HPDE6-E6E7 (cell line): ENCODE measurements at regions not wholly inside any gene's neighbourhood (a gene's known extent, or its start where the extent isn't known, plus 50 kb on each side); places are given as distances from the start of the nearest gene placed in this dataset.

Source experiments
- DNase-seq: peaks from one replicate; pipeline ENCODE4 v3.0.0; 2011; ENCODE audit warnings: missing footprints; ENCODE audit errors: extremely low spot score

DNA sequence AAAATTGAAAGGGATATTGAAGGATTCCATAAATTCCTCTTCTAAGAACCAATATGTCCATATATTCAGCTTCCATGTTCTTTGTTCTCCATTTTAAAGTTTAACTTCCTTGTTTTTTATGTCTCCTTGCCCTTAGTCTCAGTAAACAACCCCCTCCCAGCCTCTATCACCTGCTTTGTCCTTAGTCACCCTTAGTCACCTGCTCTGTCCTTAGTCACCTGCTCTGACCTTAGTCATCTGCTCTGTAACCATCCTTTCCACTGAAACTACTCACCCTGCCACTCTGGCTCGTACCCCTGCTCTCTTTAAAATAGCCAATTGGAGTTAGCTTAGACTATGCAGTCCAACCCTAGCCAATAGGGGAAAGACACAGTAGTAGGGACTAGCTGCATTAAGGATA, 136.2 kb upstream of the TMEM106B start:
- DNase-seq: no peak

DNA sequence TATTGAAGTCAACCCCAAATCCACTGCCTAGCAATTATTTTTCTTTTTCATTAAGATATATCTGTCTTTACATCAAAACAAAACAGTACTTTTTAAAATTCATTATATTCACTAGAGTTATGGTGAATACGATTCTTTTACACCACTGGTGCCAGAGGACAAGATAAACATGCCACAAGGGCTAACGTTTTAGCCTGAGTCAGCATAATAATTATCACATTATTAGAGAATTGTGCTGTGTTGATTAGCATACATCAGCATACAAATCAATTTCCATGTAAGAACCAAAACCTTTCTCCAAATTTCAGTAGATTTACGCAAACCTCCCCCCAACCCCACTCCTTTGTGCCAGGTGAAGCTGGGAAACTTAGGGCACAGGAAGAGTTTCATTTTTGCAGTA, 131.1 kb upstream of the TMEM106B start:
- no peak for DNase-seq

DNA sequence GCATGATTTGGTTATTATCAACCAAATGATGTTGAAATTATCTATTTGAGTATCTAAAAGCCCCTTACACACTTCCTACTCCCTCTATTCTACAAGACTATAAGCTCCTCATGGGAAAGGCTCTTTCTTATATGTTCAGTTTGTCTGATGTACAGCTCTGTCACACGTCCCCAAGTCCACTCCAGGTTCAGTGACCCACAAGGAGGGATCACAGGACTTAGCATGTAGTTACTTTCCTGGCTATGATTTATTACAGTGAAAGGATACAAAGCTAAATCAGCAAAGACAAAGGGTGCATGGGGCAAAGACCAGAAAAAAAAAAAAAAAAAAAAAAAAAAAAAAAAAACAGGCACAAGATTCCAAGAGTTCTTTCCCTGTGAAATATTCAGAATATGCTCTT, 125.6 kb upstream of the TMEM106B start:
- no peak for DNase-seq

DNA sequence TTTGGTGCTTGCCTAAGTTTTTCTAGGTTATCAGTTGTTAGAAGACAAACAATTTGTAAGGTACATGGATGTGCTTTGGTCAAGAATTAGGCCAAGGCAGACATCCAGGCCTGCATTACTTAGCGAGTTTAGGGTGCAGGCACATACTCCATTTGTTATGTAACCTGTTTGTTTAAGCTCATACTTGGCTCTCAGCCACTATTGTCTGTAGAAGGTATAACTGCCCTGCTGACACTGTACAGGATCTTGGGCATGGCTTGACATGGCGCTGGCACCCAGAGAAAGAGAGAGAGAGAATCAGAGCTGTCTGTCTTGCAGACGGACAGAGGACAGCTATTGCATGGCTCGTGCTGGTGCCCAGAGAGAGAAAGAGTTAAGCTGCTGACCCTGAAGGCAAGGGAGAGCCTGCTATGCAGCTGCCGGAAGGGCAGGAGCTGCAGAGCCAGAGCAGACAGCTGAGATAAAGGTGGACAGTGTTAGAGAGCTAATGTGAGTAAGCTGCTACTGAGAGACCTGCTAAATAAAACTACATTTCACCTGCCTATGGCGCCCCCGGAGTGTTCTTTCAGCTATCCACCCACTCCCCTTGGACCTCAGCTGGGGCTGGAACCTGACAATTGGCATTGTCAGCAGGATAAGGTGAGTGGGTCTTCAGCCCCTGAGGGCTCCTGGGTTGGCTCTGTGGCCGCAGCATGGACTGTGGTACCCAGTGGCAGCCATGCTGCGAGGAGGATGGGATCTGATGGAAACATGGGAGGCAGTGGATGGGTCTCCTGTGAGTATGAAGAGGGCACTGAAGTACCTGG, 120.9 kb upstream of the TMEM106B start:
- no peak for DNase-seq

DNA sequence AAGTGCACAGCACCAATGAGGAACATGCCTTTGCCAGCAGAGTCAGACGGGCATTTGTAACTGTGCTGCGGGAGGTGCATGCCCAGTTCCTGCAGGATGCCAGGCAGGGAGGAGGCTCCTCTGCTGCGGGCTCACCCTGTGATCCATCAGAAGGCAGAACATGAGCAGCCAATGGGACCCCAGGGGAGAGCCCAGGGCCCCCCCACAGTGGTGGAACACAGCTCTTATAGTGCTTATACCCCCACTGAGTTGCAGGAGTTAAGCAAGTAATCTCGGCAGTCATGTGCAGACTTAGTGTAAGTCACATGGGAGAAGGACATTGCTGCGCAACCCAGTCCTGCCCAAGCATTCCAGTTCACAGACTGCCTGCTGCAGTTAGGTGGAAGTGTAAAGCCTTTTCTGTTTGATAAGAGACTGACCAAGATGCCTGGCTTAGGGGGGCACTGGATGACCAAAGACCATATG, 120.3 kb upstream of the TMEM106B start:
- DNase-seq: no peak

DNA sequence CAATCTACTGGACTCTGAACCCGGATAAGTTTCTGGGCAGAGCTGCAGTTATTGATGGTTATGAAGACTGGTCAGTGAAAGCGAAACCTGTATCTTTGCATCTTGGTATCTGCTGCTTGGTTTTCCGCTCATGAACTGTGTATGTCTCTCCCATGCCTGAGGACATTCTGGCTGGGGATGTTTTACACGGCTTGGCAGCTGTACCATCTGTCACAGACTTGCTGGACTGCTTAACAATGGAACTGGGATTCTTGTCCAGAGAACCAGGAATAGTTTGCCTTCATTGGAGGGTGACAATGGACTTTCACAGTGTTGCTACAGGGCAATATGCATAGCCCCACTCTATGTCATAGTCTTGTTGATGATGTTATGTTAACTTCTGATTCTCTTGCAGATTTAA, 119.9 kb upstream of the TMEM106B start:
- no peak for DNase-seq

DNA sequence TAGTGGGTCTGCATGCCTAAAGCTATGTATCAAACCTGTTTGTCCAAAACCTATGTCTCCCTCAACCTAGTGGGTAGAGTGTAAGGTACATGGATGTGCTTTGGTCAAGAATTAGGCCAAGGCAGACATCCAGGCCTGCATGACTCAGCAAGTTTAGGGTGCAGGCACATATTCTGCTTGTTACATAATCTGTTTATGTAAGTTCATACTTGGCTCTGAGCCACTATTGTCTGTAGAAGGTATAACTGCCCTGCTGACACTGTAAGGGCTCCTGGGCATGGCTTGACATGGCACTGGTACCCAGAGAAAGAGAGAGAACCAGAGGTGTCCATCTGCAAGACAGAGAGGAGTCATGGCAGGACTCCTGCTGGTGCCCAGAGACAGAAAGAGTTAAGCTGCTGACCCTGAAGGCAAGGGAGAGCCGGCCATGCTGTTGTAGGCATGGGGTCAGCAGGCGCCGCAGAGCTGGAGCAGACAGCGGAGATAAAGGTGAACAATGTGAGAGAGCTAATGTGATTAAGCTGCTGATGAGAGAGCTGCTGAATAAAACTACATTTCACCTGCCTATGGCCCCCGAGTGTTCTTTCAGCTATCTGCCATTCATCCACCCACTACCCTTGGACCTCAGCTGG, 118.5 kb upstream of the TMEM106B start:
- DNase-seq: no peak

DNA sequence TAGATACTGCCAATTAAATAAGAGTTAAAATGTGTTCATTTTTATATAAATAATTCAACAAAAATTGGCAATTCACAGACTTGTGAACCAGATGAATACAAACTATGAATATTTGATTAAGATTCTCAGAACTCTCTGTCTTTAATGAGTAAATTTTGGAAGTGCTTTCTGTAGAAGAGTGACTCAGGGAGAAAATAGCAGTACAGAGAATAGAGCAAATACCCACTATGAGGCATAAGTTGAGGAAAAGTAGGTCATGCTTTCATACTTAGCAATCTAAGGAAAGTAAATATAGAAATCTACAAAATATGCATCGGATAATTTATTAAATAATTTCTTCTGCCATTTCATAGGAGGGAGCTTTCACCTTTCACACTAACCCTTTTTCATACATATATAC, 117.7 kb upstream of the TMEM106B start:
- no peak for DNase-seq

DNA sequence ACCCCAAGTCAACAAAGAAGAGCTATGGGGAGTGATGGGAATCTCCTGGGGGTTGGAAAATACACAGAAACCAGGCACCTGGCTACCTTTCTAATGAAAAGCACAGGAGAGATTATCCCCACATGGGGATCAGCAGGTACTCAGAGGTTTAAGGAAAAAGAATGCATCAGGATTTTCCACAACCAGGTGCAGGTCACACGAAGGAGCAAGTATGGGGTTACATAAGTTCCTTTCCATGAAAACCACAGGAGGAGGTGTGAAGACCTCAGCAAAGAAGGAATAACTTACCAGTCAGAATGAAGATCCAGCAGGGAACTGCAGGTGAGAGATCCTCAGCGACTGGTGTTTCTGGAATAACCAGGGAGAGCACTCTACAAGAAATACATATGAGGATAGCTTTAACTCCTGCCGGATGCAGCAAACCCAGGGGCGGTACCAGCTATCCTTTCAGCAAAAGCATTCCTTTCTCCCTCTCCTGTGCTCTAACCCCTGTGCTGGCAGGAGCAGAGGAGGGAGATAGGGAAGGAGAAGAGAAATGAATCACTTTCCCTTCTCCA, 116.7 kb upstream of the TMEM106B start:
- no peak for DNase-seq

DNA sequence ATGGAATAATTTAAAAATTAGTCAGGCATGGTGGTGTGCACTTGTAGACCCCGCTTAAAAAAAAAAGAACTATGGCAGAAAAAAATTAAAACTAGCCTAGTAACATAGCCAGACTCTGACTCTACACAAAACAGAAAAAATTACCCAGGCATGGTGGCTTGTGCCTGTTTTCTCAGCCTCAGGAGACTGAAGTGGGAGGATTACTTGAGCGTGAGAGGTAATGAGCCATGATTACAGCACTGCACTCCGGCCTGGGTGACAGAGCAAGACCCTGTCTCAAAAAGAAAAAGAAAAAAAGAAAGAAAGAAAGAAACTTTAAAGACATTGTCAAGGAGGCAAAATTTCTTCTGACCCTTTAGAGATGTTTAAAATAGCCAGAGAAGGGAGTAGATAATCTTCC, 109.0 kb upstream of the TMEM106B start:
- no peak for DNase-seq

DNA sequence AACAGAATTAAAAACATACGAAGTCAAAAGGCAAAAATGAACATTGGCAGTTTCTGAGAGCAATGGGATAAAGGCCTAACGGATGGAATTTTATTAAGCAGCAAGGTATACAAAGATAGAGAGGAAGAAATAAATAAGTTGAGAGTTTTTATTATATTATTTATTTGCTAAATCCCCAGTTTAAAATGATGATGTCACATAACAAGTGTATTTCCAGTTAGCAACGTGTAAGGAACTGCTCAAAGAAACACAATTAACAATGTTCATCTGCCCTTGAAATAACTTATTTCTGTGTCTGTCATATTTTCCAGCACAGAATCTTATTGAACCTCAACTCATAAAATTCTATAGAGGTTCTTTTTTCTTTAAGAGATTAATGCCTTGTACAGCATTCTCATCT, 108.6 kb upstream of the TMEM106B start:
- no peak for DNase-seq

DNA sequence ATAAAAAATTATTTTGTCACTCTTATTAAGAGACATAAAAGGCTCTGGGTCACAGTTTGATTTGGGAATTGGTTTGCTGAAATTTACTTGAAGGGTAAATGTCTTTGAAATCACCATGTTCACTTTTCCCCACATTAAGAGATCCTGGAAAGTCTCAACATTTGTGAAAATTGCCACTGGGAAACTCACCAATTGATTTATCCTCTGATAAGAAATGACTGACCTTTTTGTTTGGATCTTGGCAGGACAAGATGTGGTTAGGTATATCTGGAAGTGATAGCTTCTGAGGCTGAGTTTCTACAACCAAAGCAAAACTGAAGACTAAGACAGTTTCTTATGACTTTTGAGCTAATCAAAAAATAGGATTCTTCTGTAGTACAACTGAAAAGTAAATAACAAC, 107.1 kb upstream of the TMEM106B start:
- DNase-seq: no peak

DNA sequence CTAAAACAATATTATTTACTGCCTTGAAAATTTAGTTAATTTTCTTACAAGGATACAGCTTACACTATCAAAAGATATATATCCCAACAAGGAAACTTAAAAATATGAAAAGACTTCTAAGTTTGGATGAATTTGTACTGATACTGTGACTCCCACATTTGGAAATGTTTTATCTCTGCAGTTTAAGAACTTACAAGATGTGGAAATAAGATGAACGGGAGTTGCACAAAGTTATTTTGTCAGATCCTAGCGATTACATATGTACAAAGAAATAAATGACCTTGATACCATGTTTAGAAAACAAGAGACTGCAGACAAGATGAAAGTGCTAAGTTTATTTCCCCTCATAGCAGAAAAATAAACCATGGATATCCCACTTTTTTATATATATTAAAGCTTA, 103.7 kb upstream of the TMEM106B start:
- DNase-seq: no peak

DNA sequence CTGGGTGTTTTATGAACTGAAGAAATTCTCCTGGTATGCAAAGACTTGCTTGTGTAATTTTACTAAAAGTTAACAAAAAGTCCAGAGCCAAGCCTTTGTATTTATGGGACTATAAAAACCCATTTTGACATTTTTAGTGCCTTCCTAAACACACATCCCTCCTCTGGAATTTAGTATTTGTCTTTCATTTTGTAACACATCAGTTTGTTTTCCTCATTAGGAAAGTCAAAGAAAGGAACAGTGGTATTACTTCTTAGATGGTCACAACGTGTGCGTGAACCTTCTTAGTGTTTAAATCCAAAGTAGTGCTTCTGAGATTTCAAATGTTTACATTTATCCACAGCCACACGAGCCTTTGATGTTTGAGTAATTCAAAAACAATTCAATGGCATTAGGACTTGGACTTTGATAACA, 103.2 kb upstream of the TMEM106B start:
- DNase-seq: no peak

DNA sequence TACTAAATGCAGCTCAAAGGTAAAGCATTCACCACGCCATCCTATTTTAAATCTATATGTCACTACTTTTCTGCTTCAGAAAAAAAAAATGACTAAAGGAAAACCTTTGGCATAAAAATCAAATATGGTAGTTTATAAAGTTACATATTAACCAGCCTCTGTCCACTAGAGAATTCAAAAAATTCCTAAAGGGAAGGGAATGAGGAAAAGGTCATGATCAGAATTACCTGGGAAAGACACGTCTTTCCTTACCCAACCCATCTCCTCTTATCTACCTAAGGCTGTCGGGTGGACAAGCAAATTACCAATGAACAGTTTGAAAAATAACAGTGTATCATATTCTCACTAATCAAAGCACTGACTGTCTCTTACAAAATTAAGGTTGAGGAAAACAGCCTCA, 100.7 kb upstream of the TMEM106B start:
- no peak for DNase-seq

DNA sequence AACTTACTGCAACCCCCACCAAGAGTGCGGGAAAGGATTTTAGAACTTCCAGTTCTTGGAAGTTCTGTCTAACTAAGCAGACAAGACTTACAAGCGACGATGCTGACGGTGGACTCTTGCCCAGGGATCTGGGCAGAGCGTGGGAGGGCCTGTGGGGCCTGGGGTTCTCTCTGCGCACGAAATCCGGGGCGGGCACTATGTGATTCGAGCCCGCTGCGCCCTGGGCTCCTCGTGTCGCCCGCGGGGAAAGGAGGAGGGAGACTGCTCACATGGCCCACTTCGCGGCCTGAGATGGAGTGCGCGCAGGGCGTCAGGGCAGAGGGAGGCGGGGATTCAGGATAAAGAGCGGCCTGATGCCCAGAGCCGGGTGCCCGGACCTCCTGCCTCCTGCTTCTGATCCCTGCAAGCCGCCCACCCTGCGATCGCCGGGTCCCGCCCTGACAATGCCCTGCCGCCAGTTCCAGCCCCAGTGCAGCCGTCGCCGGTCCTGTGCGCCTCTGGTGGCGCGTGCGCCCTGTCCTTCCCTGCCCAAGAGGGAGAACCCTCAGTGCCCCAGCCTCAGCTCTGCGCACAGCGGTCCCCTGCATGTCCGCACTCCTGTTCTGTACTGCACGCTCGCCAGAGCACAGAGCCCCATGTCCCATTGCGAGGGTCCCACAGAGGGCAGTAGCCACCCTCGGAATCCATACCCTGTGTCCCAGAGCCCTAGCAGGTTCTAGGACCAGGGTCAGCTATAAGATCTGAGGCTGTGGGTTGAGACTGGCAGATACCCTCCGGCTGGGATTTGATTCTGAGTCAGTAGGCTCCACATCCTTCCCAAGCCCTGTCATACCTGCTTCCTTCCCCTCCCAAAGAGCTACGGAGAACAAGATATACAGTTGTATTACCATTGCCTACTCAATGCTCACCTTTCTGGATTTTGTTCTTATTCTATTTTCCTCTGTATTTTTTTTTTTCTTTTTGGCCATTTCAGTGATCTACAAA, 99.4 kb upstream of the TMEM106B start:
- DNase-seq: no peak

DNA sequence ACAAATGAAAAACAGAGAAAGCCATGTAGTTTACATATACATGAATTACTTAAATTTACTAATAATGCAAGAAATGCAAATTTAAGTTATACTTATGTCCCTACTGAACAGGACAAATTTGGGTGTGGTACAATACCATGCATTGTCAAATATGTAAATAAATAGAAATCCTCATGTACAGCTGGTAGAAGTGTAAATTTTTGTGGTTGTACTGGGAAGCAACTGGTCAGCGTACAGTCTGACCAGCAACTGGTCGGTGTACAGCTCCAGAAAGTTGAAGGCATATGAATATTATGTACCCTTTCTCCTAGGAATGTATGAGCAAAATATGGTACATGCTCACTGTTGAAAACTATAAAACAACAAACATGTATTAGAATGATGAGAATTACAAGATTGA, 93.9 kb upstream of the TMEM106B start:
- no peak for DNase-seq

DNA sequence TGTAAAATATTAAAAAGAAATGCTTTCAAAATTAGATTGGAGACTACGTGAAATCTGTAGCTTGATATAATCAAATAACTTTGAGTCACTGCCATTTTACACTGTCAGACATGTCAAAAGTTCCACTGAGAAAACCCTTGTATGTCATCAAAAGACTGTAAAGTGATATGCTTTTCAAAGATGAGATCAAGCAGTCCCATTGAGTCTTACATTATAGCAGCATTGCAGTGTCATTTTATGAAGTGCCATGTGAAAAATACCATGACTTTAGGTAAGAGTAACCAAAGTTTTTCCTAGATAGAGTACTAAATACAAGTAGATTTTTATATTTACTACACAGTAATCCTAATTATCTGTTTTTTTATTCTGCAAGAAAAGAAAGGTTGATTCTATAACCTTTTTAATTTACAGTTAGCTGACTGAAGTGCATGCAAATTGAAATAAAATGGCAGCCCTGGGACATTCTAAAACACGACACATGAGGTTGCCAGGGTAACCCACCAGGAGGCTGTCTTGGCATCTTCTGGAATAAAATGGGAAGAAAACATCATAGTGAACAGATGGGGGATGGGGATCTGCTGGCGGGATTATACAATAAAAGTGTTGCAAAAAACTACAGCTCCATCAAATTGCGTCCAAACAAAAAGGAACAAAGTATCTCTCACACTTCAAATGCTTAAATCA, 91.3 kb upstream of the TMEM106B start:
- no peak for DNase-seq

DNA sequence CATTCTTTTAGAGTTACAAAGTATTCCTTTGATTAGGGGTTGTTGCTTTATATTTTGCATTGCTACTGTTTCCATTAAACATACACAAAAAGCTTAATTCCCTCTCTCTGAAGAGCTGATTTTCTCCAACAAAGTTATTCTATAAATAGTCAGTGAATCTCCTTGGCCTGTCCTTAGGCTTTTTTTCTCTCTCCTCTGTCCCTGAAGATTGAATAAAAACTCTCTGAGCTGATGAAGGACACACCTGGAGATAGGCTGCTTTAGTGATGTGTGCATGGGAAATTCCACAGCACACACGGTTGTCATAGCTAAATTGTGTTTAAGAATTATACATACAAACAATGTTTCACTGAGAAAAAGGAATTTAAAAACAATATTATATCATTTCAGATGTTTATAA, 90.5 kb upstream of the TMEM106B start:
- no peak for DNase-seq

DNA sequence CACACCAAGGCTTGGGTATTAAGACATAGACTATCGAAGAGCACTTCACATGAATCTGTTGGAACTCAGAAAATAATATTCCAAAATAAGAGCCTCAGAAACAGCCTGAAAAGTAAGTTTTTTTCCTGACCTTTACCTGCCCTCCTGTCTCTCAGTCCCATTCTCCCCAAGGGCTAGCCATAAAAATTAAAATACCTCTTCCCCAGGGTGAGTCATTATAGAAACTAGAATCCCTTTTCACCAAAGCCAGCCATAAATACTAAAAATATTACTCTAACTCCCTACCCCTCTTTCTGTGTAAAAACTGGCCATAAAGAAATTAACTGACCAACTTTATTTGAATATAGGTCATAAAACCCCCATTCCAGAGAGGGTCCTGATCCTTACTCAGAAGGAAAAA, 87.9 kb upstream of the TMEM106B start:
- no peak for DNase-seq

DNA sequence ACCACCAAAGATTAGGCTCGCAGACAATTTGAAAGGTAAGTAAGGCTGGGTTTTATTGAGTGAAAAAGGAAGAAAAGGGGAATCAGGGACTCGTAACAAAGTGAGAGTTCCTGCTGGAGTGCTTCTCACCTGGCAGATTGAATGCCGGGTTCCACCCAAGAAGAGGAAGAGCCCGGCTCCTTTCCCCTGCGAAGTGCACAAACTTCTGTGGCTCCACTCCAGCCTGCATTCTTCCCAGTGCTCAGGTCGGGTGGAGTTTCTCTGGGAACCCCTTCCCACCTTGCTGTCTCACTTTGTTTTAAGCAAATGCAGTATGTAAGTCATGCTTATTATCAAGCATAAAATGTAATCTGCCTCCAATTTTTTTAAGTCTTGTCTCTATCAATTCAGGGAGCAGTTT, 87.1 kb upstream of the TMEM106B start:
- no peak for DNase-seq
